OCI-LY1 (cell line): ENCODE measurements at regions not wholly inside any gene's neighbourhood (a gene's known extent, or its start where the extent isn't known, plus 50 kb on each side); places are given as distances from the start of the nearest gene placed in this dataset.

ENCODE experiments used
- H2AFZ ChIP-seq: fragments of 200-600 bp; sonication (generic), shearing (Covaris generic); 2 replicates; pipeline ENCODE4 v1.6.0; 2014; ENCODE audit warnings: antibody characterized with exemption, mild to moderate bottlenecking, low read length
- H3F3A ChIP-seq: fragments of 200-600 bp; sonication (generic), shearing (Covaris generic); 2 replicates; pipeline ENCODE4 v1.6.0; 2014; ENCODE audit warnings: mild to moderate bottlenecking, antibody characterized with exemption, low read length, moderate library complexity; ENCODE audit not compliant: insufficient read depth
- H3K27ac ChIP-seq: fragments of 200-600 bp; sonication (generic); 2 replicates; pipeline ENCODE4 v1.5.1; 2014; ENCODE audit warnings: low read length, mixed run types, mild to moderate bottlenecking, low read depth; ENCODE audit not compliant: poor library complexity, severe bottlenecking
- H3K27me3 ChIP-seq: fragments of 200-600 bp; sonication (generic); 2 replicates; pipeline ENCODE4 v1.6.0; 2014; ENCODE audit warnings: antibody characterized with exemption, mild to moderate bottlenecking, low read length, moderate library complexity; ENCODE audit not compliant: insufficient read depth
- H3K36me3 ChIP-seq: fragments of 200-600 bp; sonication (generic); 2 replicates; pipeline ENCODE4 v1.6.1; 2014; ENCODE audit warnings: mild to moderate bottlenecking, antibody characterized with exemption, low read length, moderate library complexity, mixed read lengths; ENCODE audit not compliant: insufficient read depth
- H3K4me1 ChIP-seq: fragments of 200-600 bp; sonication (generic); 2 replicates; pipeline ENCODE4 v1.5.1; 2014; ENCODE audit warnings: mild to moderate bottlenecking, low read length, moderate library complexity; ENCODE audit not compliant: insufficient read depth, severe bottlenecking
- H3K4me2 ChIP-seq: fragments of 200-600 bp; sonication (generic), shearing (Covaris generic); 2 replicates; pipeline ENCODE4 v1.6.1; 2014; ENCODE audit warnings: low read length
- H3K4me3 ChIP-seq: fragments of 200-600 bp; sonication (generic); 2 replicates; pipeline ENCODE4 v1.5.1; 2014; ENCODE audit warnings: low read length, low read depth, mild to moderate bottlenecking, mixed read lengths; ENCODE audit not compliant: poor library complexity, severe bottlenecking
- H3K79me2 ChIP-seq: fragments of 200-600 bp; shearing (Covaris generic); 2 replicates; pipeline ENCODE4 v1.6.1; 2016; ENCODE audit warnings: mixed run types, low read length, mixed read lengths; ENCODE audit not compliant: insufficient read depth
- H3K9ac ChIP-seq: fragments of 200-600 bp; sonication (generic), shearing (Covaris generic); 2 replicates; pipeline ENCODE4 v1.6.1; 2014; ENCODE audit warnings: mild to moderate bottlenecking, low read length, mixed read lengths
- H3K9me2 ChIP-seq: fragments of 200-600 bp; sonication (generic), shearing (Covaris generic); 2 replicates; pipeline ENCODE4 v1.6.1; 2014; ENCODE audit warnings: low read depth, mild to moderate bottlenecking, low read length, mixed read lengths
- H3K9me3 ChIP-seq: fragments of 200-600 bp; shearing (Covaris generic); 2 replicates; pipeline ENCODE4 v1.6.1; 2014; ENCODE audit warnings: low read length, mixed read lengths
- H4K20me1 ChIP-seq: fragments of 200-600 bp; sonication (generic), shearing (Covaris generic); 2 replicates; pipeline ENCODE4 v1.6.0; 2016; ENCODE audit warnings: mild to moderate bottlenecking, low read length; ENCODE audit not compliant: insufficient read depth
- CTCF ChIP-seq: fragments of 200-600 bp; sonication (generic), shearing (Covaris generic); IDR thresholded peaks from 2 replicates; pipeline ENCODE4 v1.5.1; 2017; ENCODE audit warnings: mild to moderate bottlenecking, antibody characterized with exemption, low read length, moderate library complexity, mixed read lengths
- EZH2 ChIP-seq: fragments of 200-600 bp; sonication (generic), shearing (Covaris generic); IDR thresholded peaks from 2 replicates; pipeline ENCODE4 v1.8.0; 2017; ENCODE audit warnings: borderline replicate concordance, mixed run types, mild to moderate bottlenecking, antibody characterized with exemption, low read length, moderate library complexity, mixed read lengths

- H3K79me2 ChIP-seq, result no peaks in the 10 kb centered on the region
- H3K36me3 ChIP-seq, result no peaks in the 10 kb centered on the region
- no peaks in the 10 kb centered on the region for H3F3A ChIP-seq
- H3K4me1 ChIP-seq, result no peaks in the 10 kb centered on the region
- no peak overlapping the region for H3K9ac ChIP-seq
- H3K9me2 ChIP-seq, result no peaks in the 10 kb centered on the region
- H3K27ac ChIP-seq, result no peak overlapping the region
- H2AFZ ChIP-seq, result no peak overlapping the region
- H3K9me3 ChIP-seq, result no peaks in the 10 kb centered on the region
- no peak for TF ChIP-seq CTCF
- TF ChIP-seq EZH2, result no peak
- no peak overlapping the region for H3K4me2 ChIP-seq
- no peaks in the 10 kb centered on the region for H4K20me1 ChIP-seq
- no peaks in the 10 kb centered on the region for H3K27me3 ChIP-seq
- no peak overlapping the region for H3K4me3 ChIP-seq
Measured at GRCh38 chr2:142533177-142533576, 344.3 kb upstream of the KYNU start.

- H3K27ac ChIP-seq, result no peak overlapping the region
- H3K36me3 ChIP-seq, result no peaks in the 10 kb centered on the region
- no peak for TF ChIP-seq EZH2
- TF ChIP-seq CTCF, result no peak
- H3K4me3 ChIP-seq, result no peak overlapping the region
- H3K4me1 ChIP-seq, result no peaks in the 10 kb centered on the region
- no peaks in the 10 kb centered on the region for H3K27me3 ChIP-seq
- no peaks in the 10 kb centered on the region for H3K79me2 ChIP-seq
- no peaks in the 10 kb centered on the region for H3K9me3 ChIP-seq
- H3F3A ChIP-seq, result no peaks in the 10 kb centered on the region
- H3K9me2 ChIP-seq, result no peaks in the 10 kb centered on the region
- no peak overlapping the region for H3K4me2 ChIP-seq
- no peaks in the 10 kb centered on the region for H4K20me1 ChIP-seq
- no peak overlapping the region for H3K9ac ChIP-seq
- no peak overlapping the region for H2AFZ ChIP-seq
Measured at GRCh38 chr2:142531377-142531776, 346.1 kb upstream of the KYNU start.

DNA sequence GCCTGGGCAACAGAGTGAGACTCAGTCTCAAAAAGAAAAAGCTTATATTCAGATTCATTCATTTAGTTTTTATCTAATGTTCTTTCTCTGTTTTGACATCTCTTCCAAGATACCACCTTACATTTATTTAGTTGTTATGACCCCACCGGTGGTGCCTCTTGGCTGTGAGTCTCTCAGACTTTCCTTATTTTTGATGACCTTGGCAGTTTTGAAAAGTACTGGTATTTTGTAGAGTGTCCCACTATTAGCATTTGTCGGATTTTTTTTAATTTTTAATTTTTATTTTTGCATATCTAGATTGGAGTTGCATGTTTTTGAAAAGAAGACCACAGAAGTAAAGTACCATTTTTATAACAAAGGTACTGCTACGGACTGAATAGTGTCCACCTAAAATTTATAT is 351.7 kb upstream of the KYNU start:
- no peaks in the 10 kb centered on the region for H4K20me1 ChIP-seq

More for the DNA sequence above, 351.7 kb upstream of the KYNU start:
- Histone ChIP-seq H3K9me2 (no peaks in the 10 kb centered on the region), H3F3A (no peaks in the 10 kb centered on the region), H2AFZ (no peak overlapping the region), H3K27ac (no peak overlapping the region), H3K4me2 (no peak overlapping the region), H3K79me2 (no peaks in the 10 kb centered on the region), H3K4me1 (no peaks in the 10 kb centered on the region), H3K9me3 (no peaks in the 10 kb centered on the region), H3K27me3 (no peaks in the 10 kb centered on the region), H3K4me3 (no peak overlapping the region), H3K36me3 (no peaks in the 10 kb centered on the region), H3K9ac (no peak overlapping the region)
- TF ChIP-seq CTCF (no peak), EZH2 (no peak)
